Activated T-helper 9 cell treated with anti-CD3 and anti-CD28 coated beads, Interleukin-2, amount 50 U/mL, for 16 hours (primary cell): ENCODE measurements at regions not wholly inside any gene's neighbourhood (a gene's known extent, or its start where the extent isn't known, plus 50 kb on each side); places are given as distances from the start of the nearest gene placed in this dataset.
"Not testable (repeated sequence)": the region's sequence is repeated elsewhere in the genome, so short reads cannot be mapped to it uniquely, and the experiment has no call there.

Source experiments
- DNase-seq: peaks from one replicate; pipeline ENCODE4 v3.0.0-alpha.2; 2020; ENCODE audit warnings: low read depth

GRCh38 chr6:85010865-85011264 lies 246.5 kb upstream of the TBX18 start:
- no peak for DNase-seq

GRCh38 chr6:85008296-85009009 lies 244.1 kb upstream of the TBX18 start:
- DNase-seq, result no peak

- DNase-seq, result no peak
Measured at GRCh38 chr6:85006362-85006761, 242.0 kb upstream of the TBX18 start.

- no peak for DNase-seq
Measured at GRCh38 chr6:85005494-85005893, 241.1 kb upstream of the TBX18 start.

GRCh38 chr6:85004361-85004995 lies 240.1 kb upstream of the TBX18 start:
- no peak for DNase-seq

- DNase-seq, result no peak
Measured at GRCh38 chr6:85002847-85003246, 238.4 kb upstream of the TBX18 start.

- no peak for DNase-seq
Measured at GRCh38 chr6:85000001-85000400, 235.6 kb upstream of the TBX18 start.

GRCh38 chr6:84998223-84998622 lies 233.8 kb upstream of the TBX18 start:
- no peak for DNase-seq

GRCh38 chr6:84988766-84989165 lies 224.4 kb upstream of the TBX18 start:
- not testable (repeated sequence) for DNase-seq

- DNase-seq, result not testable (repeated sequence)
Measured at GRCh38 chr6:84985490-84985889, 221.1 kb upstream of the TBX18 start.

- no peak for DNase-seq
Measured at GRCh38 chr6:84979541-84979940, 215.1 kb upstream of the TBX18 start.

- DNase-seq, result no peak
Measured at GRCh38 chr6:84977363-84977705, 212.9 kb upstream of the TBX18 start.

- no peak for DNase-seq
Measured at GRCh38 chr6:84976526-84977362, 212.3 kb upstream of the TBX18 start.

GRCh38 chr6:84975316-84975715 lies 210.9 kb upstream of the TBX18 start:
- DNase-seq, result no peak

GRCh38 chr6:84973606-84974005 lies 209.2 kb upstream of the TBX18 start:
- no peak for DNase-seq

GRCh38 chr6:84967965-84968364 lies 203.6 kb upstream of the TBX18 start:
- no peak for DNase-seq

- DNase-seq, result no peak
Measured at GRCh38 chr6:84967389-84967788, 203.0 kb upstream of the TBX18 start.

GRCh38 chr6:84953111-84953755 lies 188.8 kb upstream of the TBX18 start:
- no peak for DNase-seq

GRCh38 chr6:84944926-84945325 lies 180.5 kb upstream of the TBX18 start:
- not testable (repeated sequence) for DNase-seq

GRCh38 chr6:84943905-84944304 lies 179.5 kb upstream of the TBX18 start:
- no peak for DNase-seq

GRCh38 chr6:84941609-84942008 lies 177.2 kb upstream of the TBX18 start:
- DNase-seq, result not testable (repeated sequence)

GRCh38 chr6:84929212-84929611 lies 164.8 kb upstream of the TBX18 start:
- DNase-seq, result no peak

- DNase-seq, result no peak
Measured at GRCh38 chr6:84927551-84927950, 163.2 kb upstream of the TBX18 start.
